Spleen (tissue), 7 donors: ENCODE measurements at regions not wholly inside any gene's neighbourhood (a gene's known extent, or its start where the extent isn't known, plus 50 kb on each side); places are given as distances from the start of the nearest gene placed in this dataset.

ENCODE experiments used
- POLR2A ChIP-seq, 3 donors: fragments of 450-650 bp; IDR thresholded peaks; one replicate each; pipeline ENCODE4 v1.5.1; 2017; ENCODE audit warnings: antibody characterized with exemption in 3 of 3, mild to moderate bottlenecking in 1 of 3
- TF ChIP-seq, protein P1 (sequence below), 11 experiments: fragments of 200-600 bp in 7 of 11; fragments of 450-650 bp in 4 of 11; sonication (generic) in 4 of 11; IDR thresholded peaks in 8 of 11; conservative IDR thresholded peaks in 3 of 11; 1 replicate in 7 of 11; 2 replicates in 4 of 11; pipeline versions ENCODE4 v1.4.0 to v1.8.0; 2016 to 2021; ENCODE audit warnings: antibody characterized with exemption in 11 of 11, inconsistent platforms in 4 of 11, mild to moderate bottlenecking in 1 of 11
- donor health status: DM: no; HTN: no; CAD: no; lungs with moderate emphysema.
- donor health status: DM: no; HTN: no; CAD: no.
- donor health status: DM: no; HTN: no; CAD: no.

DNA sequence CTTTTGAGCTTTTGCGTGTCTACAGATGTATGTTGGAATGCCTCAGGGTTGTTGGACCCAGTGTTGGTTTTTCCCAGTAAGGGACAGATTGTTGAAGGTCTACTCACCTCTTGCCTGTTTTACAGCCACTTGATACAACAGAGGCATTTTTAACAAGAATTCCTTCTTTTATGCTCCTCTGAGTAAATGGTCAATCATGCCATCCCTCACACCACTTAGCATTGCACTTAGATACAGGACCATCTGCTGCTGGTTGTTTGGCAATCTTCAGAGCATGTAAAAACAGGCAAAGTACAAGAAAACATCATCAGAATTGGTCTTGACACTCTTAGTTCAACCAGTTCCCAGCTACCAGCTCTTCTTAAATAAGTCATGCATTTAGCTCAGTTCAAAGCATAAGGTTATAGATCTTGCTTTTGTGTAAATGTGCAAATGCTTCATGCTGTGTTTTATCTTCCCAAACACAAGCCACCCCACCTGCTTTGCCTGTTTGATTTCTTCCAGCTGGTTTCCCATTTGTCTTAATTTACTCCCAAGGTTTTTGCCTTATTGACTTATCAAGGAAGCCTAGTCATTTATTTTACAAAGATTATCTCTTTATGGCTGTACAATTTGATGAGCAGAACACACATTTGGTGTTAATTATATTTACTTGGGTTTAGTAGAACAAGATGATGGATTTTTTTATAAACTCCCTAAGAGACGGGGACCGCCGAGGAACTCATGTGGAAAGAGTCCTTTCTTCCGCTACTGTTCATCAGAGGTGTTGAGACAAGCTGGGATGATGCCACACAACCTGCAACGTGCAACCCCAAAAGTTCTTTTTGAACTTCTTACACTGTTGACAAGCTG, 136.6 kb downstream of the AHR start:
- TF ChIP-seq, protein P1, sequence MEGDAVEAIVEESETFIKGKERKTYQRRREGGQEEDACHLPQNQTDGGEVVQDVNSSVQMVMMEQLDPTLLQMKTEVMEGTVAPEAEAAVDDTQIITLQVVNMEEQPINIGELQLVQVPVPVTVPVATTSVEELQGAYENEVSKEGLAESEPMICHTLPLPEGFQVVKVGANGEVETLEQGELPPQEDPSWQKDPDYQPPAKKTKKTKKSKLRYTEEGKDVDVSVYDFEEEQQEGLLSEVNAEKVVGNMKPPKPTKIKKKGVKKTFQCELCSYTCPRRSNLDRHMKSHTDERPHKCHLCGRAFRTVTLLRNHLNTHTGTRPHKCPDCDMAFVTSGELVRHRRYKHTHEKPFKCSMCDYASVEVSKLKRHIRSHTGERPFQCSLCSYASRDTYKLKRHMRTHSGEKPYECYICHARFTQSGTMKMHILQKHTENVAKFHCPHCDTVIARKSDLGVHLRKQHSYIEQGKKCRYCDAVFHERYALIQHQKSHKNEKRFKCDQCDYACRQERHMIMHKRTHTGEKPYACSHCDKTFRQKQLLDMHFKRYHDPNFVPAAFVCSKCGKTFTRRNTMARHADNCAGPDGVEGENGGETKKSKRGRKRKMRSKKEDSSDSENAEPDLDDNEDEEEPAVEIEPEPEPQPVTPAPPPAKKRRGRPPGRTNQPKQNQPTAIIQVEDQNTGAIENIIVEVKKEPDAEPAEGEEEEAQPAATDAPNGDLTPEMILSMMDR (IDR thresholded peaks at IDR 0.05 in 8 of 11, conservative IDR thresholded peaks at IDR 0.05 in 3 of 11), result no peak
- no peak for TF ChIP-seq POLR2A (IDR thresholded peaks at IDR 0.05)
